ENCODE measurements at regions not wholly inside any gene's neighbourhood (a gene's known extent, or its start where the extent isn't known, plus 50 kb on each side); places are given as distances from the start of the nearest gene placed in this dataset.

DNA sequence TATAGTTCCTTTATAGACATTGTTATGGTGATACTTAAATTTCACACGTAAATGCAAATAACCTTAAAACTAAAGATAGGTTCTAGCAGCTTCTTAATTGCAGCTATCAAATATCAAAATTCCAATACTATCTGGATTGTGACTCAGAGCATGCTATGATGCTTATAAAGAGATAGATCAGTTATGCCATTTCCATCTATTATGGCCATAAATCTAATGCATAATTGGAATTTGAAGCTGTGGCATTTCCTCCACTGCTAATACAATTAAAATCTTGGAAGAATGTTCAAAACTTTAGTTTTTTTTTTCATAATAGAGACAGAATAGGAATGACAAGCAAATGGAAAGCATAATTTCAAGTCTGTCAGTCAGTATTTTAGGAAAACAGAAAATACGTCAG is 220.8 kb upstream of the GALNT5 start (continued):
- no peak for TF ChIP-seq EP300 (IDR thresholded peaks at IDR 0.05; ENCODE audit: borderline replicate concordance in 1 of 2, control insufficient read depth in 1 of 2, low read depth in 2 of 2, low read length in 2 of 2)
- TF ChIP-seq IRF4 (IDR thresholded peaks at IDR 0.05; ENCODE audit: low read depth, low read length), result no peak
- no peak for TF ChIP-seq TCF12 (IDR thresholded peaks at IDR 0.05; ENCODE audit: low read depth, low read length)
- TF ChIP-seq ATF2 (IDR thresholded peaks at IDR 0.05; ENCODE audit: low read length), result no peak

DNA sequence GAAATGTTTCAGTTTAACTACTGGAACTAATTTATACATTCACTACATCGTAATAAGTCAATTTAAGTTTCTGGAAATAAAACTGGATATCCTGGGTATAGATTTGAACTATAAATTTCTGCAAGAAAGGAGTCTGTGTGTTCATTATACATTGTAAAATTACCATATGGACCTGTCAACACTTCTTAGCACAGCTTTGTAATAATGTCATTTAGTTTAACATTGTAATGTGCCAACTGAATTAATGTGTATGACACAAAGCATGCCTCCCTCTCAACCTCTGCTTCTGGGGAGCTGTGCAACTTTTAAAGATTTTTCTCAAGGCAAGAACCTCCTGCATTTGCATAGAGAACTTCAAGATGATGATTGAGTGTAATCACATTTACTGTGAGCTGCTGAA is 213.7 kb upstream of the GALNT5 start:
- H3K79me2 ChIP-seq (ENCODE audit: control insufficient read depth, insufficient read depth, low read length), result no peaks in the 10 kb centered on the region
- H3K36me3 ChIP-seq (ENCODE audit: control insufficient read depth in 2 of 2, insufficient read depth in 2 of 2, low read length in 1 of 2), result no peaks in the 10 kb centered on the region
- no peaks in the 10 kb centered on the region for H3K9me3 ChIP-seq (replicated peaks; ENCODE audit: control insufficient read depth, insufficient read depth, low read length)
- H4K20me1 ChIP-seq (ENCODE audit: control insufficient read depth, insufficient read depth), result no peaks in the 10 kb centered on the region
- no peak for TF ChIP-seq HDAC2 (IDR thresholded peaks at IDR 0.05)
- TF ChIP-seq MEF2A (IDR thresholded peaks at IDR 0.05; ENCODE audit: insufficient read depth, low read depth, low read length), result no peak
- TF ChIP-seq ATF2 (IDR thresholded peaks at IDR 0.05; ENCODE audit: low read length), result no peak
- no peak for TF ChIP-seq EGR1 (IDR thresholded peaks at IDR 0.05; ENCODE audit: borderline replicate concordance in 1 of 2, low read depth in 2 of 2, low read length in 2 of 2)
- TF ChIP-seq, protein P1, sequence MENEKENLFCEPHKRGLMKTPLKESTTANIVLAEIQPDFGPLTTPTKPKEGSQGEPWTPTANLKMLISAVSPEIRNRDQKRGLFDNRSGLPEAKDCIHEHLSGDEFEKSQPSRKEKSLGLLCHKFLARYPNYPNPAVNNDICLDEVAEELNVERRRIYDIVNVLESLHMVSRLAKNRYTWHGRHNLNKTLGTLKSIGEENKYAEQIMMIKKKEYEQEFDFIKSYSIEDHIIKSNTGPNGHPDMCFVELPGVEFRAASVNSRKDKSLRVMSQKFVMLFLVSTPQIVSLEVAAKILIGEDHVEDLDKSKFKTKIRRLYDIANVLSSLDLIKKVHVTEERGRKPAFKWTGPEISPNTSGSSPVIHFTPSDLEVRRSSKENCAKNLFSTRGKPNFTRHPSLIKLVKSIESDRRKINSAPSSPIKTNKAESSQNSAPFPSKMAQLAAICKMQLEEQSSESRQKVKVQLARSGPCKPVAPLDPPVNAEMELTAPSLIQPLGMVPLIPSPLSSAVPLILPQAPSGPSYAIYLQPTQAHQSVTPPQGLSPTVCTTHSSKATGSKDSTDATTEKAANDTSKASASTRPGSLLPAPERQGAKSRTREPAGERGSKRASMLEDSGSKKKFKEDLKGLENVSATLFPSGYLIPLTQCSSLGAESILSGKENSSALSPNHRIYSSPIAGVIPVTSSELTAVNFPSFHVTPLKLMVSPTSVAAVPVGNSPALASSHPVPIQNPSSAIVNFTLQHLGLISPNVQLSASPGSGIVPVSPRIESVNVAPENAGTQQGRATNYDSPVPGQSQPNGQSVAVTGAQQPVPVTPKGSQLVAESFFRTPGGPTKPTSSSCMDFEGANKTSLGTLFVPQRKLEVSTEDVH (IDR thresholded peaks at IDR 0.05; ENCODE audit: low read depth, partially characterized antibody), result no peak
- TF ChIP-seq TCF7 (IDR thresholded peaks at IDR 0.05; ENCODE audit: borderline replicate concordance), result no peak
- no peak for TF ChIP-seq CREB1 (IDR thresholded peaks at IDR 0.05; ENCODE audit: low read depth)
- no peak for TF ChIP-seq HDGF (IDR thresholded peaks at IDR 0.05)
- TF ChIP-seq RFX5 (IDR thresholded peaks at IDR 0.05; ENCODE audit: low read depth, low read length), result no peak
- TF ChIP-seq EZH2 (IDR thresholded peaks at IDR 0.05; ENCODE audit: borderline replicate concordance, control insufficient read depth, low read depth, low read length), result no peak
- TF ChIP-seq SPI1 (IDR thresholded peaks at IDR 0.05; ENCODE audit: borderline replicate concordance, insufficient read depth, low read depth, low read length), result no peak
- TF ChIP-seq HCFC1 (IDR thresholded peaks at IDR 0.05; ENCODE audit: low read length), result no peak
- TF ChIP-seq KLF5 (IDR thresholded peaks at IDR 0.05; ENCODE audit: partially characterized antibody), result no peak
- TF ChIP-seq SREBF2 (IDR thresholded peaks at IDR 0.05; ENCODE audit: low read length), result no peak
- TF ChIP-seq POU2F2 (IDR thresholded peaks at IDR 0.05; ENCODE audit: borderline replicate concordance, low read depth, low read length), result no peak
- WGBS (ENCODE audit: insufficient coverage, insufficient replicate concordance, low lambda C conversion rate, missing lambda C conversion rate), result 0% methylated on average over 1 of the region's 1 CpG
- BruUV-seq (replicated peaks), result no TSS peak
- DNase-seq (ENCODE audit: low read depth, low spot score), result no peak
- no peak for FAIRE-seq
- H3K4me1 ChIP-seq (ENCODE audit: control insufficient read depth, insufficient read depth, low read length), result no peaks in the 10 kb centered on the region
- no peak overlapping the region for H3K27ac ChIP-seq (ENCODE audit: control insufficient read depth, insufficient read depth)
- no peaks in the 10 kb centered on the region for H3K27me3 ChIP-seq (replicated peaks in 1 of 2; ENCODE audit: control insufficient read depth in 2 of 2, insufficient read depth in 2 of 2, low read length in 1 of 2)
- no peak overlapping the region for H3K4me3 ChIP-seq
- no peak overlapping the region for H3K4me2 ChIP-seq (ENCODE audit: control insufficient read depth, insufficient read depth)
- CTCF ChIA-PET, result interaction anchor here (1.2 kb wide), 1 partner anchor 10 kb away, joined by 3 read pairs; no protein-coding TSS in a partner anchor
- H2AFZ ChIP-seq (ENCODE audit: control insufficient read depth, low read depth, low read length), result no peak overlapping the region
- POLR2A ChIA-PET, result no interaction called here
- H3K9ac ChIP-seq (ENCODE audit: control insufficient read depth, insufficient read depth, low read length), result no peak overlapping the region
- in situ Hi-C loops (cut with MboI), result no loop called here
- RAD21 ChIA-PET (ENCODE audit: unreplicated experiment), result interaction anchor here (0.6 to 0.7 kb wide), 2 partner anchors 150 to 389 kb away, joined by 3 to 4 read pairs; no protein-coding TSS in a partner anchor
- no peak for ATAC-seq
- SMC1A ChIA-PET (ENCODE audit: uncharacterized antibody, unreplicated experiment), result interaction anchor here (0.7 to 9.2 kb wide), 4 partner anchors 13 to 166 kb away, joined by 3 to 51 read pairs (median 4); no protein-coding TSS in a partner anchor
- intact Hi-C loops (cut with micrococcal nuclease; ENCODE audit: unreplicated experiment), result no loop called here
